ENCODE measurements at regions not wholly inside any gene's neighbourhood (a gene's known extent, or its start where the extent isn't known, plus 50 kb on each side); places are given as distances from the start of the nearest gene placed in this dataset.

DNA sequence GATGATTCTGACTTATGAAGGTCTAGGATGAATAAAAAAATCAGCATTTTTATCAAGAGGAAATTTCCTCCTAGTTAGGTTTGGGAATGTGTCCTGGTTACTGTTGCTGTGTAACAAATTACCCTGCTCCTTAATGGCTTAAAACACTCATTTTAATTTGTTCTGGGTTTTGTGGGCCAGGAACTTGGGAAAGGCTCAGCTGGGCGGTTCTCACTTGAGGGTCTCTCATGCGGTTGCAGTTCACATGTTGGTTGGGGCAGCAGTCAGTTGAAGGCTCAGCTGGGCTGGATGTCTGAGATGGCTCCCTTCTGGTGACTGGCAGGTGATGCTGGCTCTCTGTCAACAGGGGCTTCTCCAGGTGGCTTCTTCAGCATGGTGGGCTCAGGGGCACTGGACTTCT is 214.6 kb downstream of the RBM19 start:
- Mint-ChIP-seq H3K9me3 (no peaks in the 10 kb centered on the region), H3K27ac (no peak overlapping the region), H3K4me3 (no peak overlapping the region), H3K27me3 (peaks cover 57% of the 10 kb centered on the region), H3K4me1 (ENCODE audit: low read depth) (no peaks in the 10 kb centered on the region), H3K36me3 (ENCODE audit: low read depth) (no peaks in the 10 kb centered on the region)
- Histone ChIP-seq H3K4me1 (ENCODE audit: insufficient read depth, low read length) (no peaks in the 10 kb centered on the region), H3K9me3 (ENCODE audit: control insufficient read depth in 1 of 2, insufficient read depth in 1 of 2, low read length in 2 of 2) (peaks cover 0 to 5% of the 10 kb centered on the region in 2 experiments), H3K36me3 (ENCODE audit: insufficient read depth, low read length) (no peaks in the 10 kb centered on the region), H3K27me3 (ENCODE audit: control insufficient read depth in 1 of 2, insufficient read depth in 2 of 2, low read length in 2 of 2) (peaks cover 0 to 4% of the 10 kb centered on the region in 2 experiments), H3K27ac (ENCODE audit: low read depth in 1 of 2, low read length in 2 of 2) (no peak overlapping the region), H3K4me3 (ENCODE audit: low read length) (no peak overlapping the region)
- TF ChIP-seq, protein P1, sequence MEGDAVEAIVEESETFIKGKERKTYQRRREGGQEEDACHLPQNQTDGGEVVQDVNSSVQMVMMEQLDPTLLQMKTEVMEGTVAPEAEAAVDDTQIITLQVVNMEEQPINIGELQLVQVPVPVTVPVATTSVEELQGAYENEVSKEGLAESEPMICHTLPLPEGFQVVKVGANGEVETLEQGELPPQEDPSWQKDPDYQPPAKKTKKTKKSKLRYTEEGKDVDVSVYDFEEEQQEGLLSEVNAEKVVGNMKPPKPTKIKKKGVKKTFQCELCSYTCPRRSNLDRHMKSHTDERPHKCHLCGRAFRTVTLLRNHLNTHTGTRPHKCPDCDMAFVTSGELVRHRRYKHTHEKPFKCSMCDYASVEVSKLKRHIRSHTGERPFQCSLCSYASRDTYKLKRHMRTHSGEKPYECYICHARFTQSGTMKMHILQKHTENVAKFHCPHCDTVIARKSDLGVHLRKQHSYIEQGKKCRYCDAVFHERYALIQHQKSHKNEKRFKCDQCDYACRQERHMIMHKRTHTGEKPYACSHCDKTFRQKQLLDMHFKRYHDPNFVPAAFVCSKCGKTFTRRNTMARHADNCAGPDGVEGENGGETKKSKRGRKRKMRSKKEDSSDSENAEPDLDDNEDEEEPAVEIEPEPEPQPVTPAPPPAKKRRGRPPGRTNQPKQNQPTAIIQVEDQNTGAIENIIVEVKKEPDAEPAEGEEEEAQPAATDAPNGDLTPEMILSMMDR (IDR thresholded peaks at IDR 0.05) = no peak
- ATAC-seq (ENCODE audit: poor library complexity) (no peak), DNase-seq (no peak)
- intact Hi-C loops (cut with DNase I, micrococcal nuclease) = no loop called here
- ChIA-PET POLR2A (no interaction called here), CTCF (no interaction called here)

DNA sequence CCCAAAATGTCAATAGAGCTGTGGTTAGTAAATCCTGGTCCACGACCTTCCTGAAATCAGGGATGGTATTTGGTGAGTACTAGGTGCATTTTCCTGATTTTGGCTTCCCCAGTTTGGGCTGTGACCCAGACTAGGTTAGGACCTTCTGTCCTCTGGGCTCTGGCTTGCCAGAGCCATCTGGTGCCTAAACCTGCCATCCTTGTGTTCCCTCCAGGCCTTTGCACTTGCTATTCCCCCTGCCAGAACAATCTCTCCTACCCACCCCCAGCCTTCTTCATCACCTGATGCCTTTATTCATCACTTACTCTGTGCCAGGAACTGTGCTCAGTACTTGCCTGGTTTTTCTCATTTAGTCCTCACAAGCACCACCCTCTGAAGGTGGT is 216.7 kb downstream of the RBM19 start:
- ChIA-PET POLR2A (no interaction called here), CTCF (no interaction called here)
- TF ChIP-seq, protein P1 (IDR thresholded peaks at IDR 0.05) = no peak
- Mint-ChIP-seq H3K4me1 (ENCODE audit: low read depth) (no peaks in the 10 kb centered on the region), H3K36me3 (ENCODE audit: low read depth) (no peaks in the 10 kb centered on the region), H3K27ac (no peak overlapping the region), H3K4me3 (no peak overlapping the region), H3K27me3 (peaks cover 53% of the 10 kb centered on the region), H3K9me3 (no peaks in the 10 kb centered on the region)
- intact Hi-C loops (cut with DNase I, micrococcal nuclease) = no loop called here
- DNase-seq (no peak), ATAC-seq (ENCODE audit: poor library complexity) (no peak)
- Histone ChIP-seq H3K9me3 (ENCODE audit: control insufficient read depth in 1 of 2, insufficient read depth in 1 of 2, low read length in 2 of 2) (peaks cover 0 to 5% of the 10 kb centered on the region in 2 experiments), H3K27ac (ENCODE audit: low read depth in 1 of 2, low read length in 2 of 2) (no peak overlapping the region), H3K4me3 (ENCODE audit: low read length) (no peak overlapping the region), H3K4me1 (ENCODE audit: insufficient read depth, low read length) (no peaks in the 10 kb centered on the region), H3K27me3 (ENCODE audit: control insufficient read depth in 1 of 2, insufficient read depth in 2 of 2, low read length in 2 of 2) (peaks cover 0 to 4% of the 10 kb centered on the region in 2 experiments), H3K36me3 (ENCODE audit: insufficient read depth, low read length) (no peaks in the 10 kb centered on the region)

DNA sequence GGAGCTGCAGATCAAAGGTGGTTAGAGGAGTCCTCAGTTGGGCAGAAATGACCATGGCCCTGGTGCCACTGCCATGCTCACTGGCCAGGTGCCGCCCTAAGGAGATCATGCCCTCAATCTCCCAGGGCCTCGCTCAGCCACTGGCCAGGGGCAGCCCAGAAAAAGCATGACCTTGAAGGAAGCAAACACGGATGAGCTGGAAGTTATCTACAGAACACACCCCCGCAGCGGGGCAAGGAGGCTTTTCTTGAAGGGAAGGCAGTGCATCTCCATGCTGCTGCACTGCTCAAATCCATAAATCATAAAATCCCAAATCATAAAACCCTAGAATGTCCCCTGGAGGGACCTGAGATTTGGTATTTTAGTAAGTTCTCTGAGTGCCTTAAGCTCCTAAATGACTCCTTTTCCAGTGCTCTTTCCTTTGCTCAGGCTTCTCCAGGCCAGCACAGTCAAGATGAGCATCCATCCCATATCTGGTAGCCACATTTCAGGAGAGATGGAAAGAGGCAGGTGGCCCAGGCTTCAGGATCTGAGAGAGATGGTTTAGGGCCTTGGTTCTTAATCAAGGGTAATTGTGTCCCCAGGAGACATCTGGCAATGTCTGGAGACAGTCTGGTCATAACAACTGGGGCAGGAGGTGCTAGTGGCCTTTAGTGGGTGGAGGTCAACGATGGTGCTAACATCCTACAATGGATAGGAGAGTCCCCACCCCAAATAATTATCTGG is 217.3 kb downstream of the RBM19 start:
- peaks cover 0 to 4% of the 10 kb centered on the region in 2 experiments for H3K27me3 ChIP-seq (ENCODE audit: control insufficient read depth in 1 of 2, insufficient read depth in 2 of 2, low read length in 2 of 2)
- H3K36me3 ChIP-seq (ENCODE audit: insufficient read depth, low read length) = no peaks in the 10 kb centered on the region
- no peak overlapping the region for H3K27ac ChIP-seq (ENCODE audit: low read depth in 1 of 2, low read length in 2 of 2)
- ChIA-PET CTCF (no interaction called here), POLR2A (no interaction called here)
- ATAC-seq (ENCODE audit: poor library complexity) (no peak), DNase-seq (no peak)
- H3K27ac Mint-ChIP-seq = no peak overlapping the region
- no peaks in the 10 kb centered on the region for H3K9me3 Mint-ChIP-seq
- H3K4me3 ChIP-seq (ENCODE audit: low read length) = no peak overlapping the region
- H3K27me3 Mint-ChIP-seq = peaks cover 52% of the 10 kb centered on the region
- H3K9me3 ChIP-seq (ENCODE audit: control insufficient read depth in 1 of 2, insufficient read depth in 1 of 2, low read length in 2 of 2) = peaks cover 0 to 5% of the 10 kb centered on the region in 2 experiments
- H3K4me1 ChIP-seq (ENCODE audit: insufficient read depth, low read length) = no peaks in the 10 kb centered on the region
- intact Hi-C loops (cut with DNase I, micrococcal nuclease) = no loop called here
- no peaks in the 10 kb centered on the region for H3K4me1 Mint-ChIP-seq (ENCODE audit: low read depth)
- TF ChIP-seq, protein P1 (IDR thresholded peaks at IDR 0.05) = no peak
- H3K36me3 Mint-ChIP-seq (ENCODE audit: low read depth) = no peaks in the 10 kb centered on the region
- H3K4me3 Mint-ChIP-seq = no peak overlapping the region
